SU-DHL-6 (cell line): ENCODE measurements at regions not wholly inside any gene's neighbourhood (a gene's known extent, or its start where the extent isn't known, plus 50 kb on each side); places are given as distances from the start of the nearest gene placed in this dataset.

Experiments
- CTCF ChIP-seq: fragments of 200-600 bp; sonication (generic); IDR thresholded peaks from one replicate; pipeline ENCODE4 v1.5.1; 2017; ENCODE audit warnings: antibody characterized with exemption, mild to moderate bottlenecking, low read length, moderate library complexity; ENCODE audit not compliant: insufficient read depth, poor library complexity, severe bottlenecking
- EZH2phosphoT487 ChIP-seq: fragments of 200-600 bp; sonication (generic), shearing (Covaris generic); conservative IDR thresholded peaks from 2 replicates; pipeline ENCODE4 v1.6.1; 2018; ENCODE audit warnings: mild to moderate bottlenecking, antibody characterized with exemption, low read length, moderate library complexity, mixed read lengths

GRCh38 chr1:30356839-30357238 lies 366.5 kb downstream of the MATN1 start:
- TF ChIP-seq CTCF (no peak), EZH2phosphoT487 (no peak)
